ENCODE measurements at regions not wholly inside any gene's neighbourhood (a gene's known extent, or its start where the extent isn't known, plus 50 kb on each side); places are given as distances from the start of the nearest gene placed in this dataset.

GRCh38 chr20:39941245-39941644 lies 747.8 kb downstream of the MAFB start:
- no peaks in the 10 kb centered on the region for H3K4me1 Mint-ChIP-seq
- no peaks in the 10 kb centered on the region for H3K27me3 Mint-ChIP-seq (ENCODE audit: low read depth)
- CTCF ChIA-PET: interaction anchor here (0.9 kb wide), 1 partner anchor 67 kb away, joined by 3 read pairs; no protein-coding TSS in a partner anchor
- no peak for DNase-seq (ENCODE audit: low spot score)
- ATAC-seq: no peak
- H3K4me3 Mint-ChIP-seq: no peak overlapping the region
- peaks cover 4% of the 10 kb centered on the region; the same call in 1 of the 2 replicates for H3K9me3 Mint-ChIP-seq
- TF ChIP-seq NFYB (CRISPR knock-in tag; conservative IDR thresholded peaks at IDR 0.05; ENCODE audit: low read depth): no peak
- no peak for TF ChIP-seq ZBTB43 (CRISPR knock-in tag; IDR thresholded peaks at IDR 0.05)
- TF ChIP-seq ERG (CRISPR knock-in tag; IDR thresholded peaks at IDR 0.05): no peak
- no peak for TF ChIP-seq HMGXB4 (CRISPR knock-in tag; IDR thresholded peaks at IDR 0.05)
- no peak for TF ChIP-seq CTCF (IDR thresholded peaks at IDR 0.05)
- TF ChIP-seq ZNF532 (CRISPR knock-in tag; IDR thresholded peaks at IDR 0.05; ENCODE audit: borderline replicate concordance): no peak
- TF ChIP-seq SOX15 (CRISPR knock-in tag; IDR thresholded peaks at IDR 0.05): no peak
- TF ChIP-seq SMAD4 (CRISPR knock-in tag; IDR thresholded peaks at IDR 0.05): no peak
- no peak for TF ChIP-seq FOXP1 (CRISPR knock-in tag; IDR thresholded peaks at IDR 0.05; ENCODE audit: borderline replicate concordance)
- TF ChIP-seq NR3C1 (CRISPR knock-in tag; conservative IDR thresholded peaks at IDR 0.05; ENCODE audit: low read depth): no peak
- TF ChIP-seq TCF7 (CRISPR knock-in tag; IDR thresholded peaks at IDR 0.05; ENCODE audit: low read depth): no peak
- no peak for TF ChIP-seq ZNF219 (CRISPR knock-in tag; IDR thresholded peaks at IDR 0.05; ENCODE audit: borderline replicate concordance)
- POLR2A ChIA-PET: interaction anchor here (0.6 kb wide), 1 partner anchor 63 kb away, joined by 5 read pairs; no protein-coding TSS in a partner anchor
- no peaks in the 10 kb centered on the region for H3K36me3 Mint-ChIP-seq
- H3K27ac Mint-ChIP-seq: no peak overlapping the region

GRCh38 chr20:39939241-39939865 lies 749.7 kb downstream of the MAFB start:
- no peak for ATAC-seq
- TF ChIP-seq ZBTB43 (CRISPR knock-in tag; IDR thresholded peaks at IDR 0.05): no peak
- no peak for TF ChIP-seq ZNF425 (CRISPR knock-in tag; conservative IDR thresholded peaks at IDR 0.05)
- TF ChIP-seq HMGA2 (CRISPR knock-in tag; IDR thresholded peaks at IDR 0.05): no peak
- TF ChIP-seq ZNF512 (CRISPR knock-in tag; IDR thresholded peaks at IDR 0.05; ENCODE audit: borderline replicate concordance): no peak

More at GRCh38 chr20:39939241-39939865, 749.7 kb downstream of the MAFB start:
- no peak for DNase-seq (ENCODE audit: low spot score)
- Mint-ChIP-seq H3K9me3 (peaks cover 4% of the 10 kb centered on the region), H3K27ac (no peak overlapping the region; the same call in 1 of the 2 replicates), H3K27me3 (ENCODE audit: low read depth) (no peaks in the 10 kb centered on the region), H3K36me3 (no peaks in the 10 kb centered on the region), H3K4me1 (no peaks in the 10 kb centered on the region), H3K4me3 (no peak overlapping the region)
- POLR2A ChIA-PET: no interaction called here
- CTCF ChIA-PET: no interaction called here

Measured in WTC11 (cell line).